Common myeloid progenitor, CD34-positive (primary cell): ENCODE measurements at regions not wholly inside any gene's neighbourhood (a gene's known extent, or its start where the extent isn't known, plus 50 kb on each side); places are given as distances from the start of the nearest gene placed in this dataset.

Source experiments
- CTCF ChIA-PET: fragments of 350-600 bp; sonication (Branson Sonifier 250); formaldehyde crosslinking; loops from one replicate; lab custom pipeline; 2021; ENCODE audit warnings: antibody characterized with exemption; lab: Charles Lee
- POLR2A ChIA-PET: fragments of 350-600 bp; sonication (Branson Sonifier 250); formaldehyde crosslinking; loops from one replicate; lab custom pipeline; 2021; ENCODE audit warnings: antibody characterized with exemption; lab: Charles Lee
- DNase-seq, 3 donors: peaks; one replicate each; pipeline versions ENCODE4 v3.0.0 to v3.0.0-alpha.2; 2013
- H3K27ac ChIP-seq, 2 experiments: 1 replicate in 1 of 2; 2 replicates in 1 of 2; pipeline ENCODE4 v1.7.0; 2013; ENCODE audit warnings: inconsistent platforms in 2 of 2, low read length in 2 of 2, mild to moderate bottlenecking in 2 of 2, low read depth in 1 of 2, moderate library complexity in 1 of 2; ENCODE audit not compliant: severe bottlenecking in 2 of 2, insufficient read depth in 1 of 2, poor library complexity in 1 of 2
- H3K27me3 ChIP-seq, 5 experiments: replicated peaks in 2 of 5; 1 replicate in 3 of 5; 2 replicates in 2 of 5; pipeline versions ENCODE4 v1.6.1 to v1.7.0; 2013; ENCODE audit warnings: low read length in 4 of 5, mild to moderate bottlenecking in 2 of 5, moderate library complexity in 2 of 5, inconsistent platforms in 1 of 5; ENCODE audit not compliant: insufficient read depth in 5 of 5, control insufficient read depth in 4 of 5
- H3K36me3 ChIP-seq, 4 experiments: 1 replicate in 2 of 4; 2 replicates in 2 of 4; pipeline versions ENCODE4 v1.6.1 to v1.7.0; 2013; ENCODE audit warnings: low read length in 3 of 4, control low read depth in 1 of 4, mild to moderate bottlenecking in 1 of 4; ENCODE audit not compliant: control insufficient read depth in 4 of 4, insufficient read depth in 4 of 4
- H3K4me1 ChIP-seq, 4 experiments: 1 replicate in 3 of 4; 2 replicates in 1 of 4; pipeline versions ENCODE4 v1.6.1 to v1.7.1; 2013; ENCODE audit warnings: low read length in 3 of 4, mild to moderate bottlenecking in 3 of 4, control low read depth in 1 of 4, inconsistent platforms in 1 of 4, moderate library complexity in 1 of 4; ENCODE audit not compliant: control insufficient read depth in 4 of 4, insufficient read depth in 4 of 4; ENCODE audit errors: control extremely low read depth in 1 of 4
- H3K4me3 ChIP-seq, 7 experiments: 1 replicate in 4 of 7; 2 replicates in 3 of 7; pipeline versions ENCODE4 v1.5.1 to v1.7.0; 2013; ENCODE audit warnings: mild to moderate bottlenecking in 7 of 7, low read length in 6 of 7, moderate library complexity in 6 of 7, inconsistent platforms in 2 of 7, low read depth in 2 of 7, control low read depth in 1 of 7; ENCODE audit not compliant: insufficient read depth in 4 of 7, control insufficient read depth in 1 of 7; ENCODE audit errors: extremely low read depth in 1 of 7
- H3K9me3 ChIP-seq, 5 experiments: 1 replicate in 4 of 5; 2 replicates in 1 of 5; pipeline versions ENCODE4 v1.6.1 to v1.7.1; 2013; ENCODE audit warnings: low read length in 4 of 5, mild to moderate bottlenecking in 2 of 5, inconsistent platforms in 1 of 5, low read depth in 1 of 5, moderate library complexity in 1 of 5; ENCODE audit not compliant: control insufficient read depth in 4 of 5, insufficient read depth in 2 of 5; ENCODE audit errors: control extremely low read depth in 1 of 5
- WGBS: methylation state at CpG from one replicate; pipeline ENCODE4 v1.1.5; 2013; ENCODE audit not compliant: insufficient coverage; 5-methylcytosine and 5-hydroxymethylcytosine counted together

GRCh38 chr11:115598257-115598901, 94.2 kb upstream of the CADM1 start:
- WGBS = no CpG with 5 or more reads among the region's 3 CpGs
- Histone ChIP-seq H3K9me3 (peaks cover 0 to 2% (median 0%) of the 10 kb centered on the region in 5 experiments), H3K36me3 (no peaks in the 10 kb centered on the region), H3K27ac (no peak overlapping the region), H3K27me3 (no peaks in the 10 kb centered on the region), H3K4me1 (no peaks in the 10 kb centered on the region), H3K4me3 (no peak overlapping the region)
- POLR2A ChIA-PET = no interaction called here
- DNase-seq = no peak
- CTCF ChIA-PET = no interaction called here

- CTCF ChIA-PET = interaction anchor here (1.0 kb wide), 1 partner anchor 10 kb away, joined by 3 read pairs; no protein-coding TSS in a partner anchor
- no CpG with 5 or more reads among the region's 3 CpGs for WGBS
Observed at GRCh38 chr11:115591380-115591779, 87.2 kb upstream of the CADM1 start.

GRCh38 chr11:115590254-115590653, 86.0 kb upstream of the CADM1 start:
- H3K4me3 ChIP-seq = no peak overlapping the region
- WGBS = 76% methylated on average over 7 of the region's 7 CpGs
- no peaks in the 10 kb centered on the region for H3K4me1 ChIP-seq
- no peaks in the 10 kb centered on the region for H3K27me3 ChIP-seq
- no peak for DNase-seq
- peaks cover 0 to 4% (median 0%) of the 10 kb centered on the region in 5 experiments for H3K9me3 ChIP-seq
- no peaks in the 10 kb centered on the region for H3K36me3 ChIP-seq
- no peak overlapping the region for H3K27ac ChIP-seq
- ChIA-PET POLR2A (no interaction called here), CTCF (interaction anchor here (1.0 kb wide), 1 partner anchor 11 kb away, joined by 3 read pairs; no protein-coding TSS in a partner anchor)

More at GRCh38 chr11:115591380-115591779, 87.2 kb upstream of the CADM1 start:
- Histone ChIP-seq H3K27ac (no peak overlapping the region), H3K9me3 (peaks cover 0 to 4% (median 0%) of the 10 kb centered on the region in 5 experiments), H3K36me3 (no peaks in the 10 kb centered on the region), H3K4me3 (no peak overlapping the region), H3K4me1 (no peaks in the 10 kb centered on the region), H3K27me3 (no peaks in the 10 kb centered on the region)
- no peak for DNase-seq
- POLR2A ChIA-PET = no interaction called here

- H3K4me3 ChIP-seq = no peak overlapping the region
- POLR2A ChIA-PET = no interaction called here
- no peaks in the 10 kb centered on the region for H3K4me1 ChIP-seq
- H3K36me3 ChIP-seq = no peaks in the 10 kb centered on the region
- no peaks in the 10 kb centered on the region for H3K27me3 ChIP-seq
- DNase-seq = no peak
- CTCF ChIA-PET = no interaction called here
- no peak overlapping the region for H3K27ac ChIP-seq
- peaks cover 0 to 4% (median 0%) of the 10 kb centered on the region in 5 experiments for H3K9me3 ChIP-seq
- 100% methylated on average over 1 of the region's 3 CpGs for WGBS
Observed at GRCh38 chr11:115587718-115588342, 83.6 kb upstream of the CADM1 start.

- peaks cover 0 to 4% (median 0%) of the 10 kb centered on the region in 5 experiments for H3K27me3 ChIP-seq
- H3K9me3 ChIP-seq = peaks cover 0 to 4% (median 0%) of the 10 kb centered on the region in 5 experiments
- POLR2A ChIA-PET = no interaction called here
- CTCF ChIA-PET = no interaction called here
- no peaks in the 10 kb centered on the region for H3K4me1 ChIP-seq
- H3K36me3 ChIP-seq = no peaks in the 10 kb centered on the region
- no peak overlapping the region for H3K4me3 ChIP-seq
- DNase-seq = no peak
- 98% methylated on average over 10 of the region's 11 CpGs for WGBS
- no peak overlapping the region for H3K27ac ChIP-seq
Observed at GRCh38 chr11:115585361-115586024, 81.3 kb upstream of the CADM1 start.

GRCh38 chr11:115581871-115582639, 77.8 kb upstream of the CADM1 start:
- no peak for DNase-seq
- H3K27me3 ChIP-seq = peaks cover 0 to 12% (median 0%) of the 10 kb centered on the region in 5 experiments
- ChIA-PET POLR2A (no interaction called here), CTCF (no interaction called here)
- 85% methylated on average over 6 of the region's 20 CpGs for WGBS
- H3K9me3 ChIP-seq = no peaks in the 10 kb centered on the region
- no peaks in the 10 kb centered on the region for H3K4me1 ChIP-seq
- no peak overlapping the region for H3K4me3 ChIP-seq
- H3K27ac ChIP-seq = no peak overlapping the region
- H3K36me3 ChIP-seq = no peaks in the 10 kb centered on the region
